ENCODE measurements at regions not wholly inside any gene's neighbourhood (a gene's known extent, or its start where the extent isn't known, plus 50 kb on each side); places are given as distances from the start of the nearest gene placed in this dataset.
"Not testable (repeated sequence)": the region's sequence is repeated elsewhere in the genome, so short reads cannot be mapped to it uniquely, and the experiment has no call there.

DNA sequence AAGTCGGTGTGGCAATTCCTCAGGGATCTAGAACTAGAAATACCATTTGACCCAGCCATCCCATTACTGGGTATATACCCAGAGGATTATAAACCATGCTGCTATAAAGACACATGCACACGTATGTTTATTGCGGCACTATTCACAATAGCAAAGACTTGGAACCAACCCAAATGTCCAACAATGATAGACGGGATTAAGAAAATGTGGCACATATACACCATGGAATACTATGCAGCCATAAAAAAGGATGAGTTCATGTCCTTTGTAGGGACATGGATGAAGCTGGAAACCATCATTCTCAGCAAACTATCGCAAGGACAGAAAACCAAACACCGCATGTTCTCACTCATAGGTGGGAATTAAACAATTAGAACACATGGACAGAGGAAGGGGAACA is 80.6 kb upstream of the ST3GAL5 start:
- not testable (repeated sequence) for DNase-seq (ENCODE audit: low read depth, low spot score)

DNA sequence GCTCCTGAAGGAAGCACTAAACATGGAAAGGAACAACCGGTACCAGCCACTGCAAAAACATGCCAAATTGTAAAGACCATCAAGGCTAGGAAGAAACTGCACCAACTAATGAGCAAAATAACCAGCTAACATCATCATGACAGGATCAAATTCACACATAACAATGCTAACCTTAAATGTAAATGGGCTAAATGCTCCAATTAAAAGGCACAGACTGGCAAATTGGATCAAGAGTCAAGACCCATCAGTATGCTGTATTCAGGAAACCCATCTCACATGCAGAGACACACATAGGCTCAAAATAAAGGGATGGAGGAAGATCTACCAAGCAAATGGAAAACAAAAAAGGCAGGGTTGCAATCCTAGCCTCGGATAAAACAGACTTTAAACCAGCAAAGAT is 77.0 kb upstream of the ST3GAL5 start:
- not testable (repeated sequence) for DNase-seq (ENCODE audit: low read depth, low spot score)

DNA sequence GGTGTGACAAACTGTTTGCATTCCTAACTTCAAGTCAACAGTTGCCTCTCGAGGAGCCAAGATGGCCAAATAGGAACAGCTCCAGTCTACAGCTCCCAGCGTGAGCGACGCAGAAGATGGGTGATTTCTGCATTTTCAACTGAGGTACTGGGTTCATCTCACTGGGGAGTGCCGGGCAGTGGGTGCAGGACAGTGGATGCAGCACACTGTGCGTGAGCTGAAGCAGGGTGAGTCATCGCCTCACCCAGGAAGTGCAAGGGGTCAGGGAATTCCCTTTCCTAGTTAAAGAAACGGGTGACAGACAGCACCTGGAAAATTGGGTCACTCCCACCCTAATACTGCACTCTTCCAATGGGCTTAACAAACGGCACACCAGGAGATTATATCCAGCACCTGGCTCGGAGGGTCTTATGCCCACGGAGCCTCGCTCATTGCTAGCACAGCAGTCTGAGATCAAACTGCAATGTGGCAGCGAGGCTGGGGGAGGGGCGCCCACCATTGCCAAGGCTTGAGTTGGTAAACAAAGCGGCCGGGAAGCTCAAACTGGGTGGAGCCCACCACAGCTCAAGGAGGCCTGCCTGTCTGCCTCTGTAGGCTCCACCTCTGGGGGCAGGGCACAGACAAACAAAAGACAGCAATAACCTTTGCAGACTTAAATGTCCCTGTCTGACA is 75.1 kb upstream of the ST3GAL5 start:
- DNase-seq (ENCODE audit: low read depth, low spot score) = not testable (repeated sequence)

DNA sequence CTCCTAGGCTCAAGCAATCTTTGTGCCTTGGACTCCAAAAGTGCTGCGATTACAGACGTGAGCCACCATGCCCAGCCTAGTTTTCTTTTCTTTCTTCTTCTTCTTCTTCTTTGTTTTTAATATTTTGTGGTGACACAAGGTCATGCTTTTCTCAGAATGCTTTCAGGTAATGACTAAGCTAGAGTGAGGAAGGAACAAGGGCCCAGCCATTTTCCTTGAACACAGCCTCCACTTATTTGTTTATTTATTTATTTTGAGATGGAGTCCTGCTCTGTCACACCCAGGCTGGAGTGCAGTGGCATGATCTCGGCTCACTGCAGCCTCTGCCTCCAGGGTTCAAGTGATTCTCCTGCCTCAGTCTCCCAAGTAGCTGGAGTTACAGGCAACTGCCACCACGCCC is 74.3 kb upstream of the ST3GAL5 start:
- DNase-seq (ENCODE audit: low read depth, low spot score) = no peak

DNA sequence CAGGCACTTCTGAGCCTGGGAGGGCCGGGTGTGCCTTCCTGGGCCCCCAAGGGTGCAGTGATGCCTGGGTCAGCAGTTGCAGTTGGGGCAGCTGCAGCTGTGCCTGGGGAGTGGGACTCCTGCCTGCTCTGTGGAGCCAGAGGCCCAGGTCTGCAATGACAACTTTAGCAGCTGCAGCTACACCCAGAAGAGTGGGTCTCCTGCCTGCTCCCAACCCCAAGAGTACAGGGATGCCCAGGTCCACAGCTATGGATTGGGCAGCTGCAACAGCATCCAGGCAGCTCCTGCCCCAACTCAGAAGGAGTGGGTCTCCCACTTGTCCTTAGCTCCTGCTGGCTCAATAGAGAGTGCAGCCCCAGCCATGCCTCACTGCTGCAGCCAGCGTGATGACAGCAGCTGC is 73.0 kb upstream of the ST3GAL5 start:
- no peak for DNase-seq (ENCODE audit: low read depth, low spot score)

DNA sequence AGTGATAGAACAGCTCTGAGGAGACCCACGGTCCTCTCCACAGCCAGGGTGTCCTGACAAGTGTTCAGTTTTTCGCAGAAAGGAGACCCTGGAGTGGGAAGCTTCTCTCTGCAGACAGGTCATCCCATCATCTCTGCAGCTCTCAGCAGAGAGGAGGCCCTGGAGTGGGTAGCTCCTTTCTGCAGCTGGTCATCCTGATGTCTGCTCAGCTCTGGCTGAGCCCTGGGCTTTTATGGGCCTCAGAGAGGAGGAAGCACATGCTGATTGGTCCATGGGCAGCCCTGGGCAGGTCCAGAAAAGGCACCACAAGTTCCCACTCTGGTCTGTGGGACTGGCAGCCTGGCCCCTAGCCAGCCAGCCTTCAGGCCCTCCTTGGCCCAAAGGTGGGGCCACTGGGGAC is 72.3 kb upstream of the ST3GAL5 start:
- DNase-seq (ENCODE audit: low read depth, low spot score) = no peak

DNA sequence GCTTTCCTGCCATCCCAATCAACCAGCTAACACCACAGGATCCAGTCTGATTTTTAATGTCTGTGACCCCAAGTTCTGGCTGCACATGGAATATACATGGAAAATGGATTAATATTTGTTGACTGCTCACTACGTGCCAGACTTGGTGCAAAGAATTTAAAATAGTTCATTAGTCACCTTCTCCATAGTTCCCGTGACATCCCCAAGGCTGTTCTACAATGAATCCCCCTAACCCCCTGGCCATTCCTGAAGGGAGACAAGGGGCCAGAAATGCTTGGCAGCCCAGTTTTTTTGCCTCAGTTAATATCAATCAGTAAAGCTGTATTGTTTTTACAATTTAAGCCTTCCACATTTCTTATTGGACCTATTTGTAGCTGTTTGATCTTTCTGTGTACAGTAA is 71.0 kb upstream of the ST3GAL5 start:
- no peak for DNase-seq (ENCODE audit: low read depth, low spot score)

DNA sequence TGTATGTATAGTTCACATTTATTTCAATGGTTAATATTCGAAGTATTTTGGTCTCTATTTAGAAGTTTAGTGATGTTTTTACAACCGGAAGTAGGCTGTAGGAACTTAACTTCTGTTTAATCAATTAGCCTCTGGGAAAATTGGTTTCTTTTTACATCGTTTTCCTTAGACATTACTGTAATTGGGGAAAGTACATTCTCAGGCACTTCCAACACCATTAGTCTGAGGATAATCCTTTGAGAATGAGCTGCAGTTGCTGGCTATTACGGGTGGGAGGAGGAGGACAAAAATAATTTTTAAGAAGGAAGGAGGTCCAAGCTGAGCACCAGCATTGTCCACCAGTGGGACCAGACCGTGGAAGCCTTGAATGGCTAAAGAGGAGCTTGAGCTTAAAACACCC is 70.4 kb upstream of the ST3GAL5 start:
- DNase-seq (ENCODE audit: low read depth, low spot score) = no peak

DNA sequence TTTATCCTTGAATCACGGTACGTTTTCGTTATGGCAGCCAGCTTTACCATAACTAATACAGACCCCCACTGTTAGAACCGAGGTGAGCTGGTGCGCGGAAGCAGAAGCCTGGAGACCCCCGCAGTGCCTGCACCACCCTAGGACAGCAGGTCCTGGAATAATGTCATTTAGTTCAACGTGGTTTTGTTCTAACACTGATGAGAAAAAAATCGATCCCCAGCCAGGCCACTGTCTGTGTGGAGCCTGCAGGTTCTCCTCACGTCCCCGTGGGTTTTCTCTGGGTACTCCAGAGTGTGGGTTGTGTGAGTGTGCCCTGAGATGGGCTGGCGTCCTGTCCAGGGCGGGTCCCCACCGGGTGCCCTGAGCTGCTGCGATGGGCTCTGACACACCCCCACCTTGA is 69.9 kb upstream of the ST3GAL5 start:
- no peak for DNase-seq (ENCODE audit: low read depth, low spot score)

DNA sequence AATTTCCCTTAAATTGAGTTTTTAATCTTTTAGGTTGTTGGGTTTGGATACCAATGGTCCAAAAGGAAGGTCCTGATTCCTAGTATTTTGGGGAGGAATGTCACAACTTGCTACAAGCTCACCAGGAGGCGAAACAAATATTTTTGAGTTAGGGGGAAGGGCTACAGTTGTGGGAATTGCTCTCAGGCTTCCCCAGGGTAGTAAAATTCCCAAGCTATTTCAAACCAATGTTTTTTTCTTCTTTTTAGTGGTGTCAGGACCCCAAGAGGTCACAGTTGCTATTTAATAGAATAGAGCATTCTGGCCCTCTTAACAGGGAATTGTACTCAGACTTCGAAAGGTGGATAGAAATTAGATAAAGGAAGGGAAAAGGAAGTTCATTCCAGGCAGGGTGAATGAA is 68.5 kb upstream of the ST3GAL5 start:
- DNase-seq (ENCODE audit: low read depth, low spot score) = no peak

DNA sequence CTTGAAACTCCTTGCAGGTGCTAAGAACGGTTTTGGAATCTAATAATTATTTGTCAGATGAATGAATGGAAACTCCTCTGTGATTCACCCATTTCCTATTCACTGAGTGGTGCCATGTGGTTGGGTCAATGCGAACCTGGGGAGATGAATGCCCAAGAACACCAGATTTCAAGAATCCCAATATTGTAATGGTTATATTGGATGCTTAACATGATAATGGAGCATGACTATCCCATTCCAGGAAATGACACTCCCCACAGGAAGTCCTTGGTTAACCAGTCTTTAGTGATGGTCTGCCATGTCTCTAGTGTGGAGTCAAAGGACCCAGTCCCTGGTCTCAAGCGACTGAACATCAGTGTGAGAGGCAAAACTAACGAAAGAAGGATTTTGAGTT is 67.9 kb upstream of the ST3GAL5 start:
- peak; percentile 7 for DNase-seq (ENCODE audit: low read depth, low spot score)

DNA sequence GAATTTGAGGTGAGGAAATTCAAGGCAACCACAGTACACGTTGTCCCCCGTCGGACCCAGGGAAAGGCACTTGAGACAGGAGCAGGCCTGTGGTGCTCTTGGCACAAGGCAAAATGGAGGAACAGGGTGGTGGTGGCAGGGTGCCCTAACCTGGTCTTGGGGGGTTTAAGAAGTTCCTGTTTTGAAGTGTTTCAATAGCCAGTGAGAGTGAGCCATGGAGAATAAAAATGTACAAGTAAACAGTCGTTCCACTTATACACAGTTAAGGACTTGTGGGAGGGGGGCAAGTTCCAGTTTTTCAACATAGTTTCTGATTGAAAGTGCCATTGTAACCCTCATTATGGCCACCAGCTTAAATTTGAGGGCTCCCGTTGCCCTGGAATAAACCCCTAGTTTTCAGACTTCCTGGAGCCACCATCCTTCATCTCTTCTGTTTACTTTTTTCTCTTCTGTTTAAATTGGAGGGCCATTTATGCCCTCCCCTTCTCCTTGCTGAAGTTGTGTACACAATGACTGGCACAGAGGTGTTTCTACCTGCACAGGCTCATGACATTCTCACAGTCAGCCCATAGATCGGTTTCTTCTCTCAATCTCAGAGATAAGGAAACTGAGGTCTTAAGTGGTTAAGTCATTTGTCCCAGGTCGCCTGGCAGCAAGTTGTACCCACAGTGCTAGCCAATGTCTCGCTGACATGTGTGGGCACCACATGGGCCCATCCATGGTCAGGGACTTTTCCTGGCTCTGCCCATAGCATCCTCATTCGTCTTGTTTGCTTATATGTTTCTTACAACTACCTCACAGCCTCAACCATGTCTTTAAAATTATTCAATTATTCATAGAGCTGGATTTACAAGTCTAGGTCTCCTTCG is 66.0 kb upstream of the ST3GAL5 start:
- no peak for DNase-seq (ENCODE audit: low read depth, low spot score)

DNA sequence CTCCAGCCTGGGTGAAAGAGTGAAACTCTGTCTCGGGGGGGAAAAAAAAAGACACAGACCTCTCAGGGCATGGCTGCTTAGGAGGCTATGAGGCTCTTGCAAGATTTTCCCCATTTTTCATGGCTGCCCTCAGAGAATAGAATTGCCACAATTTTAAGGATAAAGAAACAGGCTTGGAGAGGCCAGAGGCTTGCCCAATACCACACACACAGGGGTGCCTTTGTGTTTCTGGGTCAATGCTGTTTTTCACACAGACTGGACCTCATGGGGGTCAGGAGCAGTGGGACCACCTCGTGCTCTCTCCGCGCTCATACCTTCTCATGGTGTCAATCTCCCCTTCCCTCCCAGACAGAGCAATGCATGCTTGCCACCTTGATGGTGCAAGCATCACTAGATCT is 65.4 kb upstream of the ST3GAL5 start:
- DNase-seq (ENCODE audit: low read depth, low spot score) = no peak

DNA sequence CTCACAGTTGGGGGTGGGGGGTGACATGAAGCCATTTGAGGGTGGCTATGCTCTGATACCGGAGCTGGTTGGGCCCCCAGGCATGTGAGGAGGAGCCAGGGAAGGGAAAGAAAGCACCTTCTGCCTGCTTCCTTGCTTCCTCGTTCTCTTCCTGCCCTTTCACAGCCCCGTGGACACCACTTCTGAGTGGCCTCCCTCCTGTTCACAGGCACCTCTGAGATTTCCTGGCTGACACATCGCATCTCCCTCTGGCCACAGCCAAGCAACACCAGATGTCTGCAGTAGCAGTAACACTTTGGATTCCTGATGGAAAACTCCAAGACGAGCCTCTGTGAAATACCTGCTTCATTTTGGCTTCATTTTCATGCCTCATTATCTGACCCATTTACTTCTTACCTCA is 64.7 kb upstream of the ST3GAL5 start:
- DNase-seq (ENCODE audit: low read depth, low spot score) = no peak

DNA sequence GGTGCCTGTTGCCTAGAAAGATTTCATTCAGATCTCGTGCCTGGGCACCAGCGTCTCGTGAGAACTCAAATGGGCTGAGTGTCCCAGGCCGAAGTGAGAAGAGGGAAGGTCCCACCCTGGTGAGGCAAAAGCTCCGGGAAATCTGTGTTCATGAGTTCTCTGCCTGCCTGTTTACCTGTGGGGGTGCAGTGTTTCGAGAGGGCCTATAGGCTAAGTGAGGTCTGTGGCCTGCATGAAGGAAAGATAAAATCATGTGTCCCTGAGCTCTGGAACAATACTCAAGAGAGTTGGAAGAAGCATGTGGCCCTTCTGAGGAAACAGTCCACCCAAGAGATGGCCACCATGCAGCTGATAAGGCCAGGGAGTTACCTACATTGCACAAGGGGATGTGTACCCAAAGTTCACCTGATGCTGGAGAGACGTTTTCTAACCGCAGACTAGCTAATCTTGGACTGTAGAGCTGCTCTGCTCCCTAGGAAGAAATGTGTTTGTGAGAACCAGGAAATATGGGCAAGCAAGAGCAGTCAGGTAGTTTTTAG is 63.5 kb upstream of the ST3GAL5 start:
- DNase-seq (ENCODE audit: low read depth, low spot score) = no peak

DNA sequence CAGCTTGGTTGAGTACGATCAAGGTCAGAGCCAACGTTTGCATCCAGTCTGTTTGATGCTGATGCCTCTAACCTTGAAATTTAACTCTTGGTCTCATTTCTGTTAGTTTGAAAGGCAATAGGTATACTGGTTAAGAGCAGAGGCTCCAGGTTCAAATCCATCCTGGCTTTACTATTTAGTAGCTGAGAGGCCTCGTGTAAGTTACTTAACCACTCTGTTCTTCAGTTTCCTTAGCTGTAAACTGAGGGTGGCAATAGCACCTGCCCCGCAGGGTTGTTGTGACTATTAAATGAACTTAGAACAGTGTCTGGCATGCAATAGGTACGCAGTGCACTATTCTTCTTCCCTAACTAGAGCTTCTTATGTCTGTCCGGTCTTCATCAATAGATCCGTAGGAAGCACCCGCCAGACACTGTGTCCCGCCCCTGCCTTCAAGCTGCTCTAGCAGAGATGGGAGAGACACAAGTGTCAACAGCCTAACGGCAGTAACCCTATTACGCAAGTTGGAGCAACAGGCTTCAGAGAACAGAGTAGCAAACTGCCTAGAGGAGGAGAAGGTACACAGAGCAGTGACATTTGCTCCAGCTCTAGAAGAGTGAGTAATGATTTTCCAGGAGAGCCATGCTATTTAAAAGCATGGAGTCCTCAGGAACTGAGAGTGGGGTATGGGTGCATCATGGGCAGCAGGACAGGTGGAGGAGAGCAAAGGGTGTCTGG is 62.7 kb upstream of the ST3GAL5 start:
- DNase-seq (ENCODE audit: low read depth, low spot score) = no peak

DNA sequence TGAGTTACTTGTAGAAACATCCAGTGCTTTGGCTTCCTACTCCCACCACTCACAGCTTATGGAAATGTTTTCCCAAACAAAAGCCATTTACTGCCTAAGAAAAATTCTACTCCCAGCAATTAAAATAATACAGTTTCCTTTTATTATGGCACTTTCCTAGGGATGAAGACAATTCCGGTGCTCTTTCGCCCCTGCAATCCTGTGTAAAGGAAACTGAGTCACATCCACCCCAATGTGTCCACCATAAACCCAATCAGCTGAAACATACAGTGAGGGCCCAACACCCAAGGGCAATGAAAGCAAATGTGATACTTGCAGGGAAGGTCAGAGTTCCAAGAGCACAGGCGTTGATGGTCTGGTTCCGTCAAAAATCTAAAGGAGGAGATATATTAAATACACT is 62.0 kb upstream of the ST3GAL5 start:
- no peak for DNase-seq (ENCODE audit: low read depth, low spot score)

DNA sequence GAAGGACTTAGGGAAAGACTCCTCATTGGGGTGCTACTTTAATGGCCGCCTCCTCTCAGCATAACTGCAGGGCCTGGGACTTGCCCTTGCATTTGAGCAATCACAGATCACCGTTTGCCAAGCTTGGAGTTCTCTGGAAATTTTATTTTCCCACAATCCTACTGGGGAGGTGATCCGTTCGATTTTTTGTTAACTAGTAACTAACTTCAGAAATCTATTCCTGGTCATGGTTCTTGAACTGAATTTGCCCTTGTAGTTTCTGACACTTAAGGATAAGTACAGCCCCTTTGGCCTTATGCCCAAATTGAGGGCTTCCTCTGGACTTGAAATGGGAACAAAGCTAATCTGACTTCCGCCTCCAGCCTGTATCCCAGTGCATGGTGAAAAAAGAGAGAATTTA is 60.5 kb upstream of the ST3GAL5 start:
- no peak for DNase-seq (ENCODE audit: low read depth, low spot score)

DNA sequence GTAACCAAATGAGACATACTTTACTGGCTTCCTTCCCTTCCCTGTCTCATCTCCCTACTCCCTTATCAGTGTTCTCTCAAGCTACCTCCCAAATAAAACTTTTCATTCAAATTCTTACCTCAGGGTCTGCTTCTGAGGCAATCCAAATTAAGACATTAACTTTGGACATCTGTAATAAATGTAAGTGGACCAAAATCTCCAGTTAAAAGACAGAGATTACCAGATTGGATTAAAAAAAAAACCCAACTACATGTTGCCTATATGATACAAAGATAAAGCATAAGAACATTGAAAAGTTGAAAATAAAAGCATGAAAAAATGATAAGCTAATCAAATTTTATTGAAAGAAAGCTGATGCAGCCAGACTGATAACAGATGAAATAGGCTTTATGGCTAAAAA is 58.8 kb upstream of the ST3GAL5 start:
- DNase-seq (ENCODE audit: low read depth, low spot score) = no peak

DNA sequence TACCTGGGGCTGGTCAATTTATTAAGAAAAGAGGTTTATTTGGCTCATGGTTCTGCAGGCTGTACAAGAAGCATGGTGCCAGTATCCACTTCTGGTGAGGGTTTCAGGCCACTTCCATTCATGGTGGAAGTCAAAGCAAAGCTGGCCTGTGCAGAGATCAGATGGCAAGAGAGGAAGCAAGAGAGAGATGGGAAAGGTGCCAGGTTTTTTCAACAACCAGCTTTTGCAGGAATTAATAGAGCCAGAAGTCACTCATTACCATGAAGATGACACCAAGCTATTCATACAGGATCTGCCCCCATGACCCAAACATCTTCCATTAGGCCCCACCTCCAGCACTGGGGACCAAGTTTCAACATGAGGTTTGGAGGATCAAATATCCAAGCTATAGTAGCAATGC is 56.8 kb upstream of the ST3GAL5 start:
- DNase-seq (ENCODE audit: low read depth, low spot score) = no peak

DNA sequence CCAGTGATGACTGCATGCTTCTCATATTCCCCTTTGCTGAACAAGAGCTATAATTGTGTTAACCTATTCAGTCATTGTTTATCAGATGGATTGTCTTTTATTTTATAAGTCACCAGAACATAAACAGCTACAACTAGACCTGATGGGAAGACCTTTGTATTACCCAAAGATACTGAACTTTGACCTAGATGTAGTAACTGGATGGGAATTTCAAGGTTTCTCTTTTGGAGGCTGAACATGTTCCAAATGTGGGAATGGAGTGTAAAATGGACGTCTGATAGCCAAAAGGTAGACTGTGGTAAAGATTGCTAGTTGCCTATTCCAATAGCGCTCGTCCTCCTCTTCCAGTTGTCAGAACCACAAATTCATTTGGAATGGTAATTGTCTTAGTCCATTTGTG is 56.4 kb upstream of the ST3GAL5 start:
- DNase-seq (ENCODE audit: low read depth, low spot score) = no peak

DNA sequence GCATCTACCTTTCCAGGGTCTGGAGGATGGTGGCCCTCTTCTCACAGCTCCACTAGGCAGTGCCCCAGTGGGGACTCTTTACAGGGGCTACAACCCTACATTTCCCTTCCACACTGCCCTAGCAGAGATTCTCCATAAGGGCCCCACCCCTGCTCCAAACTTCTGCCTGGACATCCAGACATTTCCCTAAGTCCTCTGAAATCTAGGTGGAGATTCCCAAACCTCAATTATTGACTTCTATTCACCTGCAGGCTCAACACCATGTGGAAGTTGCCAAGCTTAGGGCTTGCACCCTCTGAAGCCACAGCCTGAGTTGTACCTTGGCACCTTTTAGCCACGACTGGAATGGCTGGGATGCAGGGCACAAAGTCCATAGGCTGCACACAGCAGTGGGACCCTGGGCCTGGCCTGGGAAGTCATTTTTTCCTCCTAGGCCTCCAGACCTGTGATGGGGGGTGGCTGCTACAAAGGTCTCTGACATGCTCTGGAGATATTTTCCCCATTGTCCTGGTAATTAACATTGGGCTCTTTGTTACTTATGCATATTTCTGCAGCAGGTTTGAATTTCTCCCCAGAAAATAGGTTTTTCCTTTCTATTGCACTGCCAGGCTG is 53.7 kb upstream of the ST3GAL5 start:
- no peak for DNase-seq (ENCODE audit: low read depth, low spot score)
